Ishikawa (cell line): ENCODE measurements at regions not wholly inside any gene's neighbourhood (a gene's known extent, or its start where the extent isn't known, plus 50 kb on each side); places are given as distances from the start of the nearest gene placed in this dataset.

Experiments
- CEBPB ChIP-seq: IDR thresholded peaks from 2 replicates; pipeline ENCODE4 v1.6.1; 2012
- CREB1 ChIP-seq: IDR thresholded peaks from 2 replicates; pipeline ENCODE4 v1.6.1; 2012; ENCODE audit warnings: low read depth
- EGR1 ChIP-seq: IDR thresholded peaks from 2 replicates; pipeline ENCODE4 v1.6.1; 2012
- EP300 ChIP-seq: IDR thresholded peaks from 2 replicates; pipeline ENCODE4 v1.6.1; 2012; ENCODE audit warnings: borderline replicate concordance
- FOXM1 ChIP-seq: IDR thresholded peaks from 2 replicates; pipeline ENCODE4 v1.6.1; 2012; ENCODE audit warnings: low read depth, borderline replicate concordance
- MAX ChIP-seq: IDR thresholded peaks from 2 replicates; pipeline ENCODE4 v1.6.1; 2012
- NFIC ChIP-seq: IDR thresholded peaks from 2 replicates; pipeline ENCODE4 v1.6.1; 2012
- RAD21 ChIP-seq: IDR thresholded peaks from 2 replicates; pipeline ENCODE4 v1.6.1; 2012; ENCODE audit warnings: low read depth
- REST ChIP-seq: IDR thresholded peaks from 2 replicates; pipeline ENCODE4 v1.6.1; 2012; ENCODE audit warnings: low read depth, mild to moderate bottlenecking
- TAF1 ChIP-seq: IDR thresholded peaks from 2 replicates; pipeline ENCODE4 v1.6.1; 2012; ENCODE audit warnings: low read depth, mild to moderate bottlenecking
- TCF12 ChIP-seq: IDR thresholded peaks from 2 replicates; pipeline ENCODE4 v1.6.1; 2012; ENCODE audit warnings: low read depth
- TEAD4 ChIP-seq: IDR thresholded peaks from 2 replicates; pipeline ENCODE4 v1.6.1; 2012
- USF1 ChIP-seq: IDR thresholded peaks from 2 replicates; pipeline ENCODE4 v1.6.1; 2012
- YY1 ChIP-seq: IDR thresholded peaks from 2 replicates; pipeline ENCODE4 v1.6.1; 2012; ENCODE audit warnings: low read depth
- ZBTB7A ChIP-seq: IDR thresholded peaks from 2 replicates; pipeline ENCODE4 v1.6.1; 2012; ENCODE audit warnings: low read depth

- TF ChIP-seq FOXM1 (no peak), REST (no peak), CREB1 (no peak), TEAD4 (no peak), ZBTB7A (no peak), EGR1 (no peak)
Observed at GRCh38 chr20:51140671-51141070, 117.8 kb upstream of the KCNG1 start.

GRCh38 chr20:51139891-51140290 lies 117.0 kb upstream of the KCNG1 start:
- TF ChIP-seq YY1: no peak
- TF ChIP-seq ZBTB7A: no peak
- TF ChIP-seq NFIC: no peak
- no peak for TF ChIP-seq FOXM1
- TF ChIP-seq TAF1: no peak
- TF ChIP-seq USF1: no peak
- no peak for TF ChIP-seq TEAD4
- no peak for TF ChIP-seq EGR1
- no peak for TF ChIP-seq MAX

GRCh38 chr20:51138576-51138975 lies 115.7 kb upstream of the KCNG1 start:
- TF ChIP-seq EP300: no peak
- TF ChIP-seq TCF12: no peak
- TF ChIP-seq YY1: no peak
- no peak for TF ChIP-seq RAD21
- TF ChIP-seq ZBTB7A: no peak
- TF ChIP-seq TAF1: no peak
- no peak for TF ChIP-seq CEBPB

- TF ChIP-seq TAF1 (no peak), EGR1 (no peak), FOXM1 (no peak), RAD21 (no peak), CREB1 (no peak), EP300 (no peak), CEBPB (no peak), YY1 (no peak), TEAD4 (no peak), REST (no peak), ZBTB7A (no peak), TCF12 (no peak), USF1 (no peak), MAX (no peak), NFIC (no peak)
Observed at GRCh38 chr20:51137461-51137860, 114.6 kb upstream of the KCNG1 start.

GRCh38 chr20:51135926-51136715 lies 113.2 kb upstream of the KCNG1 start:
- TF ChIP-seq EGR1 (no peak), FOXM1 (no peak), TAF1 (no peak), USF1 (no peak), NFIC (no peak), CREB1 (no peak), ZBTB7A (no peak)

GRCh38 chr20:51134405-51134804 lies 111.5 kb upstream of the KCNG1 start:
- TF ChIP-seq MAX (no peak), NFIC (no peak), CEBPB (no peak), REST (no peak), FOXM1 (no peak), CREB1 (no peak), TCF12 (no peak), EGR1 (no peak), EP300 (no peak), YY1 (no peak), ZBTB7A (no peak), RAD21 (no peak), USF1 (no peak), TAF1 (no peak), TEAD4 (no peak)
